A549 (cell line): ENCODE measurements at regions not wholly inside any gene's neighbourhood (a gene's known extent, or its start where the extent isn't known, plus 50 kb on each side); places are given as distances from the start of the nearest gene placed in this dataset.

Experiments used
- BHLHE40 ChIP-seq: IDR thresholded peaks from 2 replicates; pipeline ENCODE4 v1.6.1; 2012; ENCODE audit warnings: low read depth, low read length, inconsistent platforms
- CEBPB ChIP-seq, 2 experiments: fragments of >200 bp in 1 of 2; sonication (Bioruptor Twin) in 1 of 2; formaldehyde crosslinking in 1 of 2; IDR thresholded peaks; 2 replicates each; pipeline ENCODE4 v1.6.1; 2012 to 2016
- CTCF ChIP-seq: fragments of >200 bp; sonication (Bioruptor Twin); formaldehyde crosslinking; IDR thresholded peaks from 3 replicates; pipeline ENCODE4 v1.5.1; 2016
- EP300 ChIP-seq, 2 experiments: fragments of >200 bp; sonication (Bioruptor Twin); formaldehyde crosslinking; IDR thresholded peaks; 2 replicates in 1 of 2; 3 replicates in 1 of 2; pipeline ENCODE4 v1.6.1; 2016 to 2017
- JUNB ChIP-seq: fragments of >200 bp; sonication (Bioruptor Twin); formaldehyde crosslinking; IDR thresholded peaks from 2 replicates; pipeline ENCODE4 v1.6.1; 2016
- POLR2A ChIP-seq: IDR thresholded peaks from 2 replicates; pipeline ENCODE4 v1.6.1; 2012; ENCODE audit warnings: mild to moderate bottlenecking, low read length
- RCOR1 ChIP-seq: fragments of 150-350 bp; IDR thresholded peaks from 2 replicates; pipeline ENCODE4 v1.6.1; 2014; ENCODE audit warnings: antibody characterized with exemption, low read length, low read depth
- SMC3 ChIP-seq: fragments of >200 bp; sonication (Bioruptor Twin); formaldehyde crosslinking; IDR thresholded peaks from 3 replicates; pipeline ENCODE4 v1.6.1; 2018; ENCODE audit warnings: inconsistent platforms
- SREBF2 ChIP-seq: fragments of 450-650 bp; IDR thresholded peaks from 2 replicates; pipeline ENCODE4 v1.6.1; 2014; ENCODE audit warnings: mild to moderate bottlenecking, moderate library complexity
- USF2 ChIP-seq: fragments of 450-650 bp; IDR thresholded peaks from 2 replicates; pipeline ENCODE4 v1.6.1; 2014; ENCODE audit warnings: antibody characterized with exemption

GRCh38 chr1:182192966-182193365, 131.5 kb upstream of the ZNF648 start:
- no peak for TF ChIP-seq POLR2A
- TF ChIP-seq EP300 (IDR thresholded peaks at IDR 0.05): no peak
- TF ChIP-seq USF2: no peak
- no peak for TF ChIP-seq BHLHE40
- no peak for TF ChIP-seq SREBF2
- TF ChIP-seq RCOR1: no peak
- no peak for TF ChIP-seq CTCF
- no peak for TF ChIP-seq SMC3
- no peak for TF ChIP-seq JUNB
- no peak for TF ChIP-seq CEBPB (IDR thresholded peaks at IDR 0.05)
